Pancreas (tissue), 10 donors: ENCODE measurements at regions not wholly inside any gene's neighbourhood (a gene's known extent, or its start where the extent isn't known, plus 50 kb on each side); places are given as distances from the start of the nearest gene placed in this dataset.

Experiments used
- ATAC-seq, 4 donors: fragments of 200-7000 bp; cut with Tn5 transposase; one replicate each; pipeline versions ENCODE4 v1.8.0 to v1.9.1; 2020; ENCODE audit warnings: mild to moderate bottlenecking in 4 of 4, moderate library complexity in 4 of 4
- DNase-seq, 6 donors: peaks; one replicate each; pipeline ENCODE4 v3.0.0-alpha.2; 2020
- FAIRE-seq: peaks from 2 replicates; lab custom pipeline; 2012; peaks lifted over from hg19 to GRCh38; lab: Jason Lieb, UNC
- H3K27ac ChIP-seq, 4 donors: fragments of 200-600 bp; sonication (generic); 1 replicate in 3 of 4; 2 replicates in 1 of 4; pipeline versions ENCODE4 v1.5.0 to v1.8.0; 2020
- H3K27me3 ChIP-seq, 4 donors: fragments of 200-600 bp; one replicate each; pipeline ENCODE4 v1.8.0; 2021
- H3K36me3 ChIP-seq, 3 donors: fragments of 200-600 bp; sonication (generic) in 1 of 3; one replicate each; pipeline versions ENCODE4 v1.5.0 to v1.8.0; 2020 to 2021
- H3K4me1 ChIP-seq, 3 donors: fragments of 200-600 bp; one replicate each; pipeline ENCODE4 v1.8.0; 2021
- H3K4me3 ChIP-seq, 4 donors: fragments of 200-600 bp; sonication (generic) in 2 of 4; one replicate each; pipeline versions ENCODE4 v1.5.0 to v1.8.0; 2020 to 2021
- H3K9me3 ChIP-seq, 4 donors: fragments of 200-600 bp; one replicate each; pipeline ENCODE4 v1.8.0; 2021
- CTCF ChIP-seq, 4 donors: fragments of 200-600 bp; sonication (generic) in 3 of 4; IDR thresholded peaks; one replicate each; pipeline versions ENCODE4 v1.5.0 to v1.8.0; 2021; ENCODE audit warnings: antibody characterized with exemption in 4 of 4
- WGBS, 2 donors: extraction: QIAGEN DNeasy Blood & Tissue Kit; methylation state at CpG; one replicate each; pipeline ENCODE4 v1.1.7; 2013; 5-methylcytosine and 5-hydroxymethylcytosine counted together
- intact Hi-C, 3 donors: fragments of 100-400 bp; cut with DNase I; formaldehyde crosslinking; loops; one replicate each; pipeline versions ENCODE4 v1.11.1 to v1.14.2; 2022
- donor health status: healthy with polysubstance abuse.
- donor health status: DM: no; HTN: no; CAD: no; lungs with moderate emphysema.
- donor health status: DM: no; HTN: no; CAD: no.
- donor health status: control.
- donor health status: control.
- donor health status: Bipolar disorder and iron deficiency.
- donor health status: DM: yes; HTN: yes; CAD: no.
- donor health status: DM: no; HTN: no; CAD: no.
- donor health status: DM: no; HTN: no; CAD: no.
- donor health status: DM: yes; HTN: yes; CAD: no.

DNA sequence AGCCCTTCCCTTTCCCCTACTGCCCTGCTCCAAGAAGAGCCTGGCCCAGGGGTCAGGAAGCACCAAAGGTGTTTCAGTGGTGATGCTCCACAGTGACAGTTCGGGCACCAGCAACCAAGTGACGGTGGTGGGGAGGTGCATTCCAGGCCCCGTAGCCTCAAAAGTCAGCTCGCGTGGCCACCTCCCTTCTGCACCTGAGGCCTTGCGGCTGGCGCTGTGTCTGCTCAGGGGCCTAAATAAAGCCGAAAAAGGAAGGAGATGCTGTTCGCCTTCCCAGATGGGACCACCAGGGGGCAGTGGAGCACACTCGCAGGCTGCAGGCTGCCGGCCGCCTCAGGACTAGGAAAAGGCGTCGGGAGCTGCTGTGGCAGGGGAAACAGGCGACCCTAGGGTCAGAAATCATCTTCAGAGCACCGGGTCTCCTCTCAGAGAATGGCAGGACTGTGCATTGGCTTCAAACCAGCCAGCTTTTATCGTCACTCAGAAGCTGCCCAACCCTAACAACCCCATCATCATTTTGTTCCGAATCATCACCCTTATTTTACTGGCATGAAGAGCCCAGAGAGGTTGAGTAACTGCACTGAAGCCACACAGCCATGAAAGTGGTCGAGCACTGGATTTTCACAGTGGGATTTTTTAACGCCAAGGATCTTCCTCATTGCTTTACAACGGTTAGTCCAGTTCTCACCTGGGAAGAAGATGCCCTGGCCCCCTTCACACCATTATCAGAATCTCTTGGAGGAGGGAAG lies 213.0 kb upstream of the CELF4 start:
- Histone ChIP-seq H3K4me3 (no peak overlapping the region), H3K4me1 (no peaks in the 10 kb centered on the region), H3K27ac (no peak overlapping the region), H3K9me3 (no peaks in the 10 kb centered on the region), H3K36me3 (no peaks in the 10 kb centered on the region), H3K27me3 (peaks cover 0 to 3% (median 0%) of the 10 kb centered on the region in 4 donors)
- ATAC-seq (peak in 3 of 4 donors; percentile 86 to 91 (median 88)), FAIRE-seq (no peak), DNase-seq (peak; percentile 32 to 91 (median 67))
- WGBS, 2 donors: 15 to 16% methylated on average over 21 of the region's 21 CpGs
- peak; percentile 48 to 78 (median 71) for TF ChIP-seq CTCF (IDR thresholded peaks at IDR 0.05)
- intact Hi-C loops: no loop called here

DNA sequence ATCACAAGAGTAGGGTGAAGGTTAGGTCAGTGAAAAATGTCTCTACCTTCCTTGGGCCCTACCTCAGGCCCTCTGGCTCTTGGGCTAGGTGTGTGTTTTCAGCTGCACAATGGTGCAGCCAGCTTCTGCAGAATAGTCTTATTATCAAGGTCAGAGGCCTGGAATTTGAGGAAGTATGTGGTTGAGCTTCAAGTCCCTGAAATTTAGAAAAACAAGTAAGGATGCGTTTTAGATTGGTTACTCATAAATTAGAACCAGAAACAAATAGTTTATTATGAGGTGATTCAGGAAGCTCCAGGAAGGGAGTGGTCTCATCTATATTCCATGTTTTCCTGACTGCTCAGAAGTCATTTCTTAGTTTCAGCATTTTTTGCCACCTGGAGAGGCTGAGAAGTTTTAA lies 204.2 kb upstream of the CELF4 start:
- ATAC-seq (no peak), FAIRE-seq (no peak), DNase-seq (no peak)
- intact Hi-C loops: no loop called here
- TF ChIP-seq CTCF (IDR thresholded peaks at IDR 0.05): no peak
- Histone ChIP-seq H3K36me3 (no peaks in the 10 kb centered on the region), H3K27ac (no peak overlapping the region), H3K4me1 (no peaks in the 10 kb centered on the region), H3K4me3 (no peak overlapping the region), H3K27me3 (no peaks in the 10 kb centered on the region), H3K9me3 (no peaks in the 10 kb centered on the region)
- 47 to 53% methylated on average over 1 of the region's 1 CpG for WGBS, 2 donors

GRCh38 chr18:37764541-37765288 lies 199.1 kb upstream of the CELF4 start:
- Histone ChIP-seq H3K4me3 (no peak overlapping the region), H3K4me1 (no peaks in the 10 kb centered on the region), H3K36me3 (no peaks in the 10 kb centered on the region), H3K27ac (no peak overlapping the region), H3K9me3 (no peaks in the 10 kb centered on the region), H3K27me3 (no peaks in the 10 kb centered on the region)
- DNase-seq: no peak
- no peak for ATAC-seq
- no peak for FAIRE-seq
- TF ChIP-seq CTCF (IDR thresholded peaks at IDR 0.05): no peak
- intact Hi-C loops: no loop called here
- WGBS, 2 donors: 67 to 70% methylated on average over 8 of the region's 8 CpGs

DNA sequence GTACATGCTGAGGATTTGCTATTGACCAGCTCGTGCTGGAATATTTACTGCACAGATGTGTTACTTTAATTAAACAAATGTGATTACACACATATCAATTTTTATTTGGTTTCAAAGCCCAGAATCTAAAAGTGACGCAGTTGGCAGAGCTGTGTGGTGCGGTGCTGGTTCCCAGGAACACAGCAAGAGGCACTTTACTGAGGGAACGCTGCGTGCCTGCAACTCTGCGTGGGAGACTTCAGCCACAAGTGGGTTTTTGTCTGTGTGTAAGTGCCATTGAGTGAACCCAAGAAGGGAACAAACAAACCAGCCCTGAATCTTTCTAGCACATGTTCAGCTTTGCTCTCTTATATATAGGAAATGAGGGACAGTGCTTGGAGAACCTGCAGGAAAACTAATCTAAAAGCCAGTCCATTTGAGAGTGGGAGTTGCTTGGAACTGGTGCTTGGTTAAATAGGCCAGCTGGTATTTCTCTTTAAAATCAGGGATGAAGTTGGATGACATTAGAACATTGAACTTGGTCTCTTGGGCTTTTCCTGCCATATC lies 196.6 kb upstream of the CELF4 start:
- H3K27ac ChIP-seq: no peak overlapping the region
- no peaks in the 10 kb centered on the region for H3K27me3 ChIP-seq
- intact Hi-C loops: no loop called here
- H3K9me3 ChIP-seq: no peaks in the 10 kb centered on the region
- H3K4me1 ChIP-seq: no peaks in the 10 kb centered on the region
- DNase-seq (no peak), ATAC-seq (no peak), FAIRE-seq (no peak)
- no peak overlapping the region for H3K4me3 ChIP-seq
- WGBS, 2 donors: 38 to 39% methylated on average over 6 of the region's 6 CpGs
- no peak for TF ChIP-seq CTCF (IDR thresholded peaks at IDR 0.05)
- H3K36me3 ChIP-seq: no peaks in the 10 kb centered on the region
